OCI-LY3 (cell line): ENCODE measurements at regions not wholly inside any gene's neighbourhood (a gene's known extent, or its start where the extent isn't known, plus 50 kb on each side); places are given as distances from the start of the nearest gene placed in this dataset.

Source experiments
- EZH2phosphoT487 ChIP-seq: fragments of 200-600 bp; shearing (Covaris generic); IDR thresholded peaks from 2 replicates; pipeline ENCODE4 v1.6.1; 2018; ENCODE audit warnings: antibody characterized with exemption, mixed run types, low read depth
- TF ChIP-seq, protein P1 (sequence below): fragments of 200-600, 300-600 bp; sonication (generic); IDR thresholded peaks from 2 replicates; pipeline ENCODE4 v1.5.1; 2014; ENCODE audit warnings: antibody characterized with exemption, low read length, low read depth

DNA sequence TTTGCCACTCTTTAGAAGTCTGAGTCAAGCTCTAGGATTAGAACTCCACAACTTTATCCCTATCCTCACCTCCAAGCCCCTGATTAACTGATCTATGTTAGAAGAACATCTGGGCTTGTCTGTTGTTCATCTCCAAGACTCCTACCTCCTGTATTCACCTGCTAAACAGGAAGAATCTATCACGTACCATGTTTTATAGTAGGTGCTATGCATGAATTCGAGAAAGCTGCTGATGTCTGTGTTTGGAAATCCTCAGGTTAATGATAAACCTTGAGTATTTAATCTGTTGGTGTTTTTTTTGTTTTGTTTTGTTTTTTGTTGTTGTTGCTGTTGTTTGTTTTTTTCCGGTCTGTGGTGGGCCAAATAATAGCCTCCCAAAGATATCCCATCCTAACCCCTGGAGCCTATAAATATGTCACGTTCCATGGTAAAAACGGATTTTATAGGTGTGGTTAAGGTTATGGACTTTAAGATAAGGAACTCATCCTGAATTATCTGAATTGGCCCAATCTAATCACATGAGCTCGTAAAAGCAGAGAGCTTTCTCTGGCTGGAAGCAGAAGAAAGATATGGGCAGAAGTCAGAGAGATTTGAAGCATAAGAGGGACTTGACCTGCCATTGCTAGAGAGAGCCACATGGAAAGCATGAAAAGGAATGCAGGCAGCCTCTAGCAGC, 101.2 kb upstream of the DUSP21 start:
- TF ChIP-seq, protein P1, sequence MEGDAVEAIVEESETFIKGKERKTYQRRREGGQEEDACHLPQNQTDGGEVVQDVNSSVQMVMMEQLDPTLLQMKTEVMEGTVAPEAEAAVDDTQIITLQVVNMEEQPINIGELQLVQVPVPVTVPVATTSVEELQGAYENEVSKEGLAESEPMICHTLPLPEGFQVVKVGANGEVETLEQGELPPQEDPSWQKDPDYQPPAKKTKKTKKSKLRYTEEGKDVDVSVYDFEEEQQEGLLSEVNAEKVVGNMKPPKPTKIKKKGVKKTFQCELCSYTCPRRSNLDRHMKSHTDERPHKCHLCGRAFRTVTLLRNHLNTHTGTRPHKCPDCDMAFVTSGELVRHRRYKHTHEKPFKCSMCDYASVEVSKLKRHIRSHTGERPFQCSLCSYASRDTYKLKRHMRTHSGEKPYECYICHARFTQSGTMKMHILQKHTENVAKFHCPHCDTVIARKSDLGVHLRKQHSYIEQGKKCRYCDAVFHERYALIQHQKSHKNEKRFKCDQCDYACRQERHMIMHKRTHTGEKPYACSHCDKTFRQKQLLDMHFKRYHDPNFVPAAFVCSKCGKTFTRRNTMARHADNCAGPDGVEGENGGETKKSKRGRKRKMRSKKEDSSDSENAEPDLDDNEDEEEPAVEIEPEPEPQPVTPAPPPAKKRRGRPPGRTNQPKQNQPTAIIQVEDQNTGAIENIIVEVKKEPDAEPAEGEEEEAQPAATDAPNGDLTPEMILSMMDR: no peak
- TF ChIP-seq EZH2phosphoT487: no peak
